Uterus (tissue), 3 donors: ENCODE measurements at regions not wholly inside any gene's neighbourhood (a gene's known extent, or its start where the extent isn't known, plus 50 kb on each side); places are given as distances from the start of the nearest gene placed in this dataset.

Experiments used
- DNase-seq, 2 donors: peaks; one replicate each; pipeline ENCODE4 v3.0.0-alpha.2; 2019 to 2020
- H3K27ac ChIP-seq, 2 donors: fragments of 200-600 bp; sonication (generic); 1 replicate in 1 of 2; 2 replicates in 1 of 2; pipeline ENCODE4 v1.5.1; 2016 to 2018
- H3K27me3 ChIP-seq, 2 donors: fragments of 200-600 bp; sonication (generic); one replicate each; pipeline ENCODE4 v1.5.1; 2018 to 2019; ENCODE audit warnings: control low read depth in 1 of 2
- H3K36me3 ChIP-seq, 2 donors: fragments of 200-600 bp; sonication (generic); one replicate each; pipeline ENCODE4 v1.5.1; 2019; ENCODE audit warnings: control low read depth in 1 of 2
- H3K4me1 ChIP-seq, 2 donors: fragments of 200-600 bp; sonication (generic); one replicate each; pipeline ENCODE4 v1.5.1; 2018 to 2019; ENCODE audit warnings: control low read depth in 1 of 2
- H3K4me3 ChIP-seq, 2 donors: fragments of 200-600 bp; sonication (generic); 1 replicate in 1 of 2; 2 replicates in 1 of 2; pipeline ENCODE4 v1.5.1; 2018 to 2019; ENCODE audit warnings: mild to moderate bottlenecking in 1 of 2
- H3K9me3 ChIP-seq, 2 donors: fragments of 200-600 bp; sonication (generic); one replicate each; pipeline ENCODE4 v1.5.1; 2019; ENCODE audit warnings: control low read depth in 1 of 2
- CTCF ChIP-seq, 4 experiments: fragments of 200-600 bp in 2 of 4; fragments of 450-650 bp in 2 of 4; sonication (generic) in 2 of 4; IDR thresholded peaks; one replicate each; pipeline ENCODE4 v1.5.1; 2016 to 2019; ENCODE audit warnings: antibody characterized with exemption in 4 of 4, mild to moderate bottlenecking in 2 of 4, moderate library complexity in 1 of 4
- POLR2A ChIP-seq, 2 donors: fragments of 450-650 bp; IDR thresholded peaks; one replicate each; pipeline ENCODE4 v1.6.1; 2016; ENCODE audit warnings: antibody characterized with exemption in 2 of 2, mild to moderate bottlenecking in 1 of 2, moderate library complexity in 1 of 2
- intact Hi-C: fragments of 100-400 bp; cut with DNase I; formaldehyde crosslinking; loops from one replicate; pipeline ENCODE4 v1.15.1; 2023; ENCODE audit warnings: low total_unique reads
- donor health status: DM: yes; HTN: yes; CAD: no.

- Histone ChIP-seq H3K4me3 (no peak overlapping the region), H3K27ac (no peak overlapping the region), H3K36me3 (no peaks in the 10 kb centered on the region), H3K4me1 (peaks cover 0 to 6% of the 10 kb centered on the region in 2 donors), H3K9me3 (no peaks in the 10 kb centered on the region), H3K27me3 (no peaks in the 10 kb centered on the region)
- intact Hi-C loops = no loop called here
- DNase-seq = peak in 1 of 2 donors; percentile 9
- TF ChIP-seq CTCF (IDR thresholded peaks at IDR 0.05) (no peak), POLR2A (IDR thresholded peaks at IDR 0.05) (no peak)
These were observed 104.0 kb upstream of the FRMD1 start for GRCh38 chr6:168182908-168183612.

GRCh38 chr6:168182366-168182765 lies 103.4 kb upstream of the FRMD1 start:
- H3K36me3 ChIP-seq = no peaks in the 10 kb centered on the region
- no peak for DNase-seq
- H3K27me3 ChIP-seq = no peaks in the 10 kb centered on the region
- no peak overlapping the region for H3K4me3 ChIP-seq
- TF ChIP-seq CTCF (IDR thresholded peaks at IDR 0.05) (no peak), POLR2A (IDR thresholded peaks at IDR 0.05) (no peak)
- intact Hi-C loops = no loop called here
- H3K27ac ChIP-seq = no peak overlapping the region
- peaks cover 0 to 6% of the 10 kb centered on the region in 2 donors for H3K4me1 ChIP-seq
- H3K9me3 ChIP-seq = no peaks in the 10 kb centered on the region

- Histone ChIP-seq H3K4me3 (no peak overlapping the region), H3K27me3 (no peaks in the 10 kb centered on the region), H3K36me3 (no peaks in the 10 kb centered on the region), H3K9me3 (no peaks in the 10 kb centered on the region), H3K4me1 (peaks cover 0 to 6% of the 10 kb centered on the region in 2 donors), H3K27ac (no peak overlapping the region)
- intact Hi-C loops = no loop called here
- peak in 1 of 2 donors; percentile 3 for DNase-seq
- TF ChIP-seq POLR2A (IDR thresholded peaks at IDR 0.05) = no peak
- no peak for TF ChIP-seq CTCF (IDR thresholded peaks at IDR 0.05)
These were observed 102.9 kb upstream of the FRMD1 start for GRCh38 chr6:168181876-168182275.

GRCh38 chr6:168181316-168181715 lies 102.3 kb upstream of the FRMD1 start:
- no peak overlapping the region for H3K4me3 ChIP-seq
- no peak overlapping the region for H3K27ac ChIP-seq
- no peaks in the 10 kb centered on the region for H3K36me3 ChIP-seq
- TF ChIP-seq POLR2A (IDR thresholded peaks at IDR 0.05) (no peak), CTCF (IDR thresholded peaks at IDR 0.05) (no peak)
- intact Hi-C loops = no loop called here
- peaks cover 0 to 6% of the 10 kb centered on the region in 2 donors for H3K4me1 ChIP-seq
- no peaks in the 10 kb centered on the region for H3K9me3 ChIP-seq
- no peaks in the 10 kb centered on the region for H3K27me3 ChIP-seq
- peak in 1 of 2 donors; percentile 5 for DNase-seq

GRCh38 chr6:168180548-168181011 lies 101.6 kb upstream of the FRMD1 start:
- peak in 1 of 2 donors; percentile 11 for DNase-seq
- no peaks in the 10 kb centered on the region for H3K36me3 ChIP-seq
- no peak overlapping the region for H3K4me3 ChIP-seq
- intact Hi-C loops = no loop called here
- no peaks in the 10 kb centered on the region for H3K9me3 ChIP-seq
- H3K4me1 ChIP-seq = peaks cover 0 to 6% of the 10 kb centered on the region in 2 donors
- TF ChIP-seq POLR2A (IDR thresholded peaks at IDR 0.05) (no peak), CTCF (IDR thresholded peaks at IDR 0.05) (no peak)
- no peak overlapping the region for H3K27ac ChIP-seq
- H3K27me3 ChIP-seq = no peaks in the 10 kb centered on the region
